ENCODE measurements at regions not wholly inside any gene's neighbourhood (a gene's known extent, or its start where the extent isn't known, plus 50 kb on each side); places are given as distances from the start of the nearest gene placed in this dataset.
"Not testable (repeated sequence)": the region's sequence is repeated elsewhere in the genome, so short reads cannot be mapped to it uniquely, and the experiment has no call there.

GRCh38 chr12:131641315-131641714, 69.6 kb upstream of the SFSWAP start:
- DNase-seq (ENCODE audit: low read depth): no peak
- no peak for TF ChIP-seq CTCF (IDR thresholded peaks at IDR 0.05; ENCODE audit: control insufficient read depth, insufficient read depth, low read depth, low read length, missing control alignments)
- H3K4me3 ChIP-seq (ENCODE audit: control insufficient read depth, low read depth, low read length): no peak overlapping the region

DNA sequence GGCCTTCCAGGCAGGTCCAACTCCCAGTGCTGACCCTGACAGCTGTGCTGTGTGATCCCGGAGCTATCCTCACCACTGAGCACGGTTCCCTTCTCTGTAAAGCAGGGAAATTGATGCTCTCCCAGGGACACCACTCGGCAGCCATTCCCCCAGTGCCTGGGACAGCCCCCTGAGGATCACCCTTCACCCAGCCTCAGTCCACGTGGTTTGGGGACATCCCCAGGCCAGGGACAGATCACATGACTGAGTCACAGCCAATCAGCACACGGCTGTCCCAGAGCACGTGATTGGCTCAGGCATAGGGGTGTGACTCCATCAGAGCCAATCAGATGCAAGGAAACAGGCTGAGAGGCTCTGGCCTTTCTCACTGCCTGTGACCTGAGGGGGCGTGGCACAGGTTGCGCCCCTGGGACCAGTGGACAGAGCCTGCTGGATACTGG, 68.8 kb upstream of the SFSWAP start:
- DNase-seq (ENCODE audit: low read depth): no peak
- no peak overlapping the region for H3K4me3 ChIP-seq (ENCODE audit: control insufficient read depth, low read depth, low read length)
- TF ChIP-seq CTCF (IDR thresholded peaks at IDR 0.05; ENCODE audit: control insufficient read depth, insufficient read depth, low read depth, low read length, missing control alignments): no peak

DNA sequence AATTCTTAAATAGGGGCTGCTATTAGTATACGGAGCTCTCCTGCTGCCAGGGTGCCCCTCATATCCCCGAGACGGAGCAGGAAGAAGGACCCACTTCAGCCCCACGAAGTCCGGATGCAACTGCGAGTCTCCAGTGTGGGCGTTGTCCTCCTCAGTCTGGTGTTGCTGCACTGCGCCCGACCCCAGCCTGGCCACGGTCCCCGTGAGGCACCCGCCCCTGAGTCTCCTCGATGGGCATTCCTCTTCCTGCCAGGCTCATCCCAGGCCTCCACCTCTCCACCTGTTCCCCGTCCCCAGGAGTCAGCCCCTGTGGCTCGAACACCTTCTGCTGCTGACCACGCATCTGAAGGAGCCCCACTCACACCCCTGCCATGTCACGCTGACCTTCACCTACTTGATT, 68.1 kb upstream of the SFSWAP start:
- H3K4me3 ChIP-seq (ENCODE audit: control insufficient read depth, low read depth, low read length): no peak overlapping the region
- TF ChIP-seq CTCF (IDR thresholded peaks at IDR 0.05; ENCODE audit: control insufficient read depth, insufficient read depth, low read depth, low read length, missing control alignments): no peak
- DNase-seq (ENCODE audit: low read depth): no peak

- TF ChIP-seq CTCF (IDR thresholded peaks at IDR 0.05; ENCODE audit: control insufficient read depth, insufficient read depth, low read depth, low read length, missing control alignments): no peak
- DNase-seq (ENCODE audit: low read depth): no peak
- H3K4me3 ChIP-seq (ENCODE audit: control insufficient read depth, low read depth, low read length): no peak overlapping the region
These were observed 67.0 kb upstream of the SFSWAP start for GRCh38 chr12:131643631-131644452.

- no peak for DNase-seq (ENCODE audit: low read depth)
- no peak overlapping the region for H3K4me3 ChIP-seq (ENCODE audit: control insufficient read depth, low read depth, low read length)
These were observed 66.4 kb upstream of the SFSWAP start for GRCh38 chr12:131644481-131644880.

GRCh38 chr12:131644917-131645316, 66.0 kb upstream of the SFSWAP start:
- not testable (repeated sequence) for DNase-seq (ENCODE audit: low read depth); H3K4me3 ChIP-seq (ENCODE audit: control insufficient read depth, low read depth, low read length)

More at GRCh38 chr12:131644481-131644880, 66.4 kb upstream of the SFSWAP start:
- no peak for TF ChIP-seq CTCF (IDR thresholded peaks at IDR 0.05; ENCODE audit: control insufficient read depth, insufficient read depth, low read depth, low read length, missing control alignments)

DNA sequence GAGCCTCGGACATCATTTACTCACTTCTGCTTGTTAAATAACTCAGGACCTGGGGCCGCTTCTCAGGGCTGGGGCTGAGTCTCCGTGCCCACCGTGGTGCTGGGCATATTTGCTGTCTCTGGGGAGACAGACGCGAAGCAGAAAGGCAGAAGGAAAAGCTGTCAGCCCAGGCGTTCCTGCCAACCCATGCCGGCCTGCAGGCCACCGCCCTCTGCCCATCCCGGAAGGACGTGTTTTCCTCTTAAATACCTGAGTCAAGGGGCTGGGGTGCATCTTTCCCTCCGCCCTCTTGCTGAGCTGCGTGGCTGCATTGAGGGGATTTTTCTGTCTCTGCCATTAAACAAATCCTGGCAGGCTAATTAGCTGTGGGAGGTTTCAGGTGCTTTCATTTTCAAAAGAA, 65.3 kb upstream of the SFSWAP start:
- H3K4me3 ChIP-seq (ENCODE audit: control insufficient read depth, low read depth, low read length); DNase-seq (ENCODE audit: low read depth): not testable (repeated sequence)

GRCh38 chr12:131646444-131646843, 64.4 kb upstream of the SFSWAP start:
- not testable (repeated sequence) for H3K4me3 ChIP-seq (ENCODE audit: control insufficient read depth, low read depth, low read length); DNase-seq (ENCODE audit: low read depth)
